Hepatocyte (in vitro differentiated cells): ENCODE measurements at regions not wholly inside any gene's neighbourhood (a gene's known extent, or its start where the extent isn't known, plus 50 kb on each side); places are given as distances from the start of the nearest gene placed in this dataset.

Experiments
- DNase-seq: peaks from one replicate; pipeline ENCODE4 v3.0.0-alpha.2; 2016; ENCODE audit warnings: low spot score
- H2AFZ ChIP-seq: fragments of 200-600 bp; sonication (generic); 2 replicates; pipeline ENCODE4 v1.6.0; 2016; ENCODE audit warnings: antibody characterized with exemption, mild to moderate bottlenecking
- H3K27ac ChIP-seq: fragments of 200-600 bp; sonication (generic); 2 replicates; pipeline ENCODE4 v1.5.1; 2016; ENCODE audit warnings: mild to moderate bottlenecking
- H3K27me3 ChIP-seq: fragments of 200-600 bp; sonication (generic); 2 replicates; pipeline ENCODE4 v1.6.1; 2016
- H3K36me3 ChIP-seq: fragments of 200-600 bp; sonication (generic); replicated peaks from 2 replicates; pipeline ENCODE4 v1.5.1; 2016; ENCODE audit warnings: low read depth; ENCODE audit not compliant: insufficient read depth
- H3K4me1 ChIP-seq: fragments of 200-600 bp; sonication (generic); 2 replicates; pipeline ENCODE4 v1.5.1; 2016; ENCODE audit warnings: mild to moderate bottlenecking, moderate library complexity; ENCODE audit not compliant: insufficient read depth
- H3K4me2 ChIP-seq: fragments of 200-600 bp; sonication (generic); 2 replicates; pipeline ENCODE4 v1.6.0; 2016
- H3K4me3 ChIP-seq: fragments of 200-600 bp; sonication (generic); 2 replicates; pipeline ENCODE4 v1.5.1; 2016; ENCODE audit warnings: mild to moderate bottlenecking
- H3K79me2 ChIP-seq: fragments of 200-600 bp; sonication (generic); 2 replicates; pipeline ENCODE4 v1.6.0; 2017; ENCODE audit warnings: mild to moderate bottlenecking
- H3K9me2 ChIP-seq: fragments of 200-600 bp; sonication (generic); replicated peaks from 2 replicates; pipeline ENCODE4 v1.6.0; 2017; ENCODE audit warnings: mild to moderate bottlenecking; ENCODE audit not compliant: insufficient read depth
- H3K9me3 ChIP-seq: fragments of 200-600 bp; sonication (generic); 2 replicates; pipeline ENCODE4 v1.5.1; 2016; ENCODE audit warnings: low read depth, mild to moderate bottlenecking
- H4K20me1 ChIP-seq: fragments of 200-600 bp; sonication (generic); 2 replicates; pipeline ENCODE4 v1.6.0; 2016; ENCODE audit warnings: mild to moderate bottlenecking; ENCODE audit not compliant: insufficient read depth, poor library complexity, severe bottlenecking
- EZH2 ChIP-seq: fragments of 200-600 bp; sonication (generic); IDR thresholded peaks from 2 replicates; pipeline ENCODE4 v1.6.1; 2016; ENCODE audit warnings: antibody characterized with exemption, mild to moderate bottlenecking, borderline replicate concordance
- EZH2phosphoT487 ChIP-seq: fragments of 200-600 bp; sonication (generic); IDR thresholded peaks from one replicate; pipeline ENCODE4 v1.6.1; 2018; ENCODE audit warnings: antibody characterized with exemption, mild to moderate bottlenecking, low read depth, moderate library complexity; ENCODE audit not compliant: unreplicated experiment, severe bottlenecking
- WGBS: methylation state at CpG from one replicate; pipeline ENCODE4 v1.1.6; 2016; ENCODE audit warnings: low lambda C conversion rate; ENCODE audit errors: missing lambda C conversion rate; 5-methylcytosine and 5-hydroxymethylcytosine counted together
- TF ChIP-seq, protein P1 (sequence below): fragments of 200-600 bp; sonication (generic); IDR thresholded peaks from 2 replicates; pipeline ENCODE4 v1.5.1; 2016; ENCODE audit warnings: antibody characterized with exemption, mild to moderate bottlenecking; ENCODE audit not compliant: poor library complexity

DNA sequence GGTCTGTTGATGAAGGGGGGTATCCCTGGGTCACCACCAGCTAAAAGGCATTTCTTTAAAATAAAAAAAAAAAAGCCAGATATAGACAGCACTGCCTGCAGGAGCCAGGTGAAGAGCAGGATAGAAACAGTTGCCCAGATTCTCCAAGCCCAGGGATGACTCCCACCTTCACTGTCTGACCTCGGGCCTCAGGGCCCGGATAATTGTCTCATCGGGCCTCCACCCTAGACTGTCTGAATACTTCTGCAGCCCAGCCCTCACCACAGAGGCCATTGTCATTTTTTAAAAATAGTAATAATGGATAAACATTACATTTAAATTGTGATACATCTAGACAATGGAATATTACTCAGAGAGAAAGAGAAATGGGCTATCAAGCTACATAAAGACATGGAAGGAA lies 92.8 kb upstream of the TNRC6C start:
- 78% methylated on average over 3 of the region's 3 CpGs for WGBS
- no peak overlapping the region for H3K4me2 ChIP-seq
- H3K79me2 ChIP-seq, result no peaks in the 10 kb centered on the region
- no peak overlapping the region for H3K4me3 ChIP-seq
- DNase-seq, result no peak
- H3K9me2 ChIP-seq, result no peaks in the 10 kb centered on the region
- H3K27me3 ChIP-seq, result no peaks in the 10 kb centered on the region
- no peaks in the 10 kb centered on the region for H3K9me3 ChIP-seq
- no peaks in the 10 kb centered on the region for H3K36me3 ChIP-seq
- H2AFZ ChIP-seq, result no peak overlapping the region
- H4K20me1 ChIP-seq, result no peaks in the 10 kb centered on the region
- TF ChIP-seq EZH2phosphoT487 (no peak), EZH2 (no peak)
- TF ChIP-seq, protein P1, sequence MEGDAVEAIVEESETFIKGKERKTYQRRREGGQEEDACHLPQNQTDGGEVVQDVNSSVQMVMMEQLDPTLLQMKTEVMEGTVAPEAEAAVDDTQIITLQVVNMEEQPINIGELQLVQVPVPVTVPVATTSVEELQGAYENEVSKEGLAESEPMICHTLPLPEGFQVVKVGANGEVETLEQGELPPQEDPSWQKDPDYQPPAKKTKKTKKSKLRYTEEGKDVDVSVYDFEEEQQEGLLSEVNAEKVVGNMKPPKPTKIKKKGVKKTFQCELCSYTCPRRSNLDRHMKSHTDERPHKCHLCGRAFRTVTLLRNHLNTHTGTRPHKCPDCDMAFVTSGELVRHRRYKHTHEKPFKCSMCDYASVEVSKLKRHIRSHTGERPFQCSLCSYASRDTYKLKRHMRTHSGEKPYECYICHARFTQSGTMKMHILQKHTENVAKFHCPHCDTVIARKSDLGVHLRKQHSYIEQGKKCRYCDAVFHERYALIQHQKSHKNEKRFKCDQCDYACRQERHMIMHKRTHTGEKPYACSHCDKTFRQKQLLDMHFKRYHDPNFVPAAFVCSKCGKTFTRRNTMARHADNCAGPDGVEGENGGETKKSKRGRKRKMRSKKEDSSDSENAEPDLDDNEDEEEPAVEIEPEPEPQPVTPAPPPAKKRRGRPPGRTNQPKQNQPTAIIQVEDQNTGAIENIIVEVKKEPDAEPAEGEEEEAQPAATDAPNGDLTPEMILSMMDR, result no peak
- no peak overlapping the region for H3K27ac ChIP-seq
- peaks cover 5% of the 10 kb centered on the region for H3K4me1 ChIP-seq

DNA sequence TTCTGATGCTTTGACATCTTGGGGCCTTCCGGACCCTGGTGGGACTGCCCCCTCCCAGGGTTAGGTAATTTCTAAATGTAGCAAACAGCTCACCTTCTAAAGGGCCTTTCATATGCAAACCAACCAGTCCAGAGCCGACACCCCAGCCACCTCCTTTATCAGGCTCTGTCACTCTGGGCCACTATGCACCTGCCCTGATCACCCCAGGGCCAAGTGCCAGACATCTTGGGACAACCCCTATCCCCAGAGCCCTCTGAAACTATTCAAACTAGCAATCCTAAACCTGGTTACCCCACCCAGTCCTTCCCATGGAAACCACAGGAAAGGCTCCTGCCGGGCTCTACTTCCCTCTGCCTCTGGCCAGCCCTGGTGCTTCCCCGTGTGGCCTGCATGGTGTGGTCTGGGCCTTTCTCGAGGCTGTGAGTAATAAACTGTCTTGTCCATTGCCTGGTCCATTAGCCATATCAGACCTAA lies 91.2 kb upstream of the TNRC6C start:
- no peaks in the 10 kb centered on the region for H3K9me2 ChIP-seq
- no peaks in the 10 kb centered on the region for H4K20me1 ChIP-seq

DNA sequence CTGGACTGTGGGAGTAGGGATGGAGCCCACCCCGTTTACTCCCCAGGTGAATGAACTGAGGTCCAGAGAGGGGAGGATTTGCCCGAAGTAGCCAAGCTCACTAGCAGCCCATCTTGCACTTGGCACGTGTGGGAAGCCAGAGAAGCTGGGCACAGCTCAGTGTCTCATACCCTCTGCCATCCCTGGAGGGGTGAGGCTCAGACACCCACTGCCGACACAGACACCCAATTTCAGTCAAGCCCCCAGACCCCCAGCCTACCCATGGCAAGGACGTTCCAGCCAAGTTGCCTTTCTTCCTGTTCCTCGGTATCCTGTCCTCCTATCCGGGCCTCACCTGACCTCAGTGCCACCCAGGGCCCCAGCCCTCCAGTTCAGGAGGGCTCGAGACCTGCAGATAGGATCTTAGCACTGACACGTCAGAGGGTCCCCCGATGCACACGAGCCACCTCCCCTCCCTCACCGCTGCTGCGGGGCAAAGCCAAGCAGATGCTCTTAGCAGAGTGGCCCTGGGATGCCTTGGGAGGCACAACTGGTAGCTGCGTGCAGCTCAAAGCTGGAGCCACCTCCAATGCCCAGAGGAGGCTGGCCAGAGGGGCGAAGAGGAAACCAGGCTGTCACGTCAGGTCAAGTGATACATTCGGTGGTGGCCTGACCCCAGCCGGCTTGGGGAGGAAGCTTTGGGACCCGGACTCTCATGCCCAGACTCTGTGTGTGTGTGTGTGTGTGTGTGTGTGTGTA lies 90.4 kb upstream of the TNRC6C start:
- TF ChIP-seq, protein P1, result no peak
- TF ChIP-seq EZH2 (no peak), EZH2phosphoT487 (no peak)
- no peak overlapping the region for H3K4me3 ChIP-seq
- H2AFZ ChIP-seq, result no peak overlapping the region
- H3K79me2 ChIP-seq, result no peaks in the 10 kb centered on the region
- WGBS, result 90% methylated on average over 19 of the region's 19 CpGs
- H3K27me3 ChIP-seq, result no peaks in the 10 kb centered on the region
- no peaks in the 10 kb centered on the region for H3K36me3 ChIP-seq
- peaks cover 5% of the 10 kb centered on the region for H3K4me1 ChIP-seq
- no peak for DNase-seq
- H3K9me3 ChIP-seq, result no peaks in the 10 kb centered on the region
- no peak overlapping the region for H3K27ac ChIP-seq
- H4K20me1 ChIP-seq, result no peaks in the 10 kb centered on the region
- H3K4me2 ChIP-seq, result no peak overlapping the region
- H3K9me2 ChIP-seq, result no peaks in the 10 kb centered on the region

More for the DNA sequence above, 91.2 kb upstream of the TNRC6C start:
- 81% methylated on average over 5 of the region's 5 CpGs for WGBS
- Histone ChIP-seq H3K79me2 (no peaks in the 10 kb centered on the region), H3K27ac (no peak overlapping the region), H3K4me2 (no peak overlapping the region), H3K9me3 (no peaks in the 10 kb centered on the region), H3K27me3 (no peaks in the 10 kb centered on the region), H2AFZ (no peak overlapping the region), H3K4me3 (no peak overlapping the region), H3K36me3 (no peaks in the 10 kb centered on the region), H3K4me1 (peaks cover 5% of the 10 kb centered on the region)
- TF ChIP-seq, protein P1, result no peak
- no peak for TF ChIP-seq EZH2
- TF ChIP-seq EZH2phosphoT487, result no peak
- no peak for DNase-seq
